Esophagus squamous epithelium (tissue), 4 donors: ENCODE measurements at regions not wholly inside any gene's neighbourhood (a gene's known extent, or its start where the extent isn't known, plus 50 kb on each side); places are given as distances from the start of the nearest gene placed in this dataset.

ENCODE experiments used
- POLR2A ChIP-seq, 4 donors: fragments of 450-650 bp; IDR thresholded peaks; one replicate each; pipeline ENCODE4 v1.6.1; 2017; ENCODE audit warnings: antibody characterized with exemption in 4 of 4, mild to moderate bottlenecking in 4 of 4, moderate library complexity in 3 of 4
- TF ChIP-seq, protein P1 (sequence below), 6 experiments: fragments of 450-650 bp in 4 of 6; fragments of 200-600 bp in 2 of 6; sonication (generic) in 2 of 6; IDR thresholded peaks; one replicate each; pipeline ENCODE4 v1.5.1; 2016 to 2019; ENCODE audit warnings: antibody characterized with exemption in 6 of 6, mild to moderate bottlenecking in 4 of 6, moderate library complexity in 4 of 6

DNA sequence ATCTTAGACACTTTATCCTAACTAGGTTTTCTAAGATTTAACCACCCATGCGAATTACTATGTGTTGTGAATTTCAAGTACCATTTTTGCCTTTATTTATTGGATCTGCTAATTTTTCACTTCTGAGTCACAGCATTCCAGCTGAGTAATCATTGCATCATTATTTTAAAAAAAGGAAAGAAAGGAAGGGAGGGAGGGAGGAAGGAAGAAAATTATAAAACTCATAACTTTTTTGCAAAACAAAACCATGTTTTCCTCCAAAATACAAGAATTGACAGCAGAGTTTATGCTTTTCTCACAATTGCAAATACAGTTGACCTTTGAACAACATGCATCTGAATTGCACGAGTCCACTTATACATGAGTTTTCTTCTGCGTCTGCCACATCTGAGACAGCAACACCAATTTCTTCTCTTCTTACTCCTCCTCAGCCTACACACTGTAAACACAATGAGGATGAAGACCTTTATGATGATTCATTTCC lies 651.4 kb upstream of the NECTIN3 start:
- TF ChIP-seq, protein P1, sequence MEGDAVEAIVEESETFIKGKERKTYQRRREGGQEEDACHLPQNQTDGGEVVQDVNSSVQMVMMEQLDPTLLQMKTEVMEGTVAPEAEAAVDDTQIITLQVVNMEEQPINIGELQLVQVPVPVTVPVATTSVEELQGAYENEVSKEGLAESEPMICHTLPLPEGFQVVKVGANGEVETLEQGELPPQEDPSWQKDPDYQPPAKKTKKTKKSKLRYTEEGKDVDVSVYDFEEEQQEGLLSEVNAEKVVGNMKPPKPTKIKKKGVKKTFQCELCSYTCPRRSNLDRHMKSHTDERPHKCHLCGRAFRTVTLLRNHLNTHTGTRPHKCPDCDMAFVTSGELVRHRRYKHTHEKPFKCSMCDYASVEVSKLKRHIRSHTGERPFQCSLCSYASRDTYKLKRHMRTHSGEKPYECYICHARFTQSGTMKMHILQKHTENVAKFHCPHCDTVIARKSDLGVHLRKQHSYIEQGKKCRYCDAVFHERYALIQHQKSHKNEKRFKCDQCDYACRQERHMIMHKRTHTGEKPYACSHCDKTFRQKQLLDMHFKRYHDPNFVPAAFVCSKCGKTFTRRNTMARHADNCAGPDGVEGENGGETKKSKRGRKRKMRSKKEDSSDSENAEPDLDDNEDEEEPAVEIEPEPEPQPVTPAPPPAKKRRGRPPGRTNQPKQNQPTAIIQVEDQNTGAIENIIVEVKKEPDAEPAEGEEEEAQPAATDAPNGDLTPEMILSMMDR (IDR thresholded peaks at IDR 0.05), result no peak
- no peak for TF ChIP-seq POLR2A (IDR thresholded peaks at IDR 0.05)
